GM12891 (cell line): ENCODE measurements at regions not wholly inside any gene's neighbourhood (a gene's known extent, or its start where the extent isn't known, plus 50 kb on each side); places are given as distances from the start of the nearest gene placed in this dataset.

Experiments
- POLR2AphosphoS5 ChIP-seq: IDR thresholded peaks from 2 replicates; pipeline ENCODE4 v1.6.1; 2011; ENCODE audit warnings: low read depth, low read length, control low read depth
- POU2F2 ChIP-seq: IDR thresholded peaks from 2 replicates; pipeline ENCODE4 v1.6.1; 2011; ENCODE audit warnings: low read depth, mild to moderate bottlenecking, control low read depth, low read length, moderate library complexity
- TAF1 ChIP-seq: IDR thresholded peaks from 2 replicates; pipeline ENCODE4 v1.6.1; 2011; ENCODE audit warnings: low read depth, low read length, control low read depth

GRCh38 chr1:157306896-157307295 is 168.7 kb upstream of the ETV3 start:
- TF ChIP-seq POU2F2 (no peak), TAF1 (no peak), POLR2AphosphoS5 (no peak)
